GM12874 (cell line): ENCODE measurements at regions not wholly inside any gene's neighbourhood (a gene's known extent, or its start where the extent isn't known, plus 50 kb on each side); places are given as distances from the start of the nearest gene placed in this dataset.

ENCODE experiments used
- CTCF ChIP-seq: IDR thresholded peaks from 2 replicates; pipeline ENCODE4 v1.5.1; 2011; ENCODE audit warnings: low read depth, mild to moderate bottlenecking, control low read depth, low read length, moderate library complexity; ENCODE audit not compliant: insufficient read depth

- no peak for TF ChIP-seq CTCF
Observed at GRCh38 chr10:2121315-2121714, 384.0 kb upstream of the ADARB2 start.

- no peak for TF ChIP-seq CTCF
Observed at GRCh38 chr10:2120746-2121145, 383.4 kb upstream of the ADARB2 start.

- no peak for TF ChIP-seq CTCF
Observed at GRCh38 chr10:2119316-2119715, 382.0 kb upstream of the ADARB2 start.

DNA sequence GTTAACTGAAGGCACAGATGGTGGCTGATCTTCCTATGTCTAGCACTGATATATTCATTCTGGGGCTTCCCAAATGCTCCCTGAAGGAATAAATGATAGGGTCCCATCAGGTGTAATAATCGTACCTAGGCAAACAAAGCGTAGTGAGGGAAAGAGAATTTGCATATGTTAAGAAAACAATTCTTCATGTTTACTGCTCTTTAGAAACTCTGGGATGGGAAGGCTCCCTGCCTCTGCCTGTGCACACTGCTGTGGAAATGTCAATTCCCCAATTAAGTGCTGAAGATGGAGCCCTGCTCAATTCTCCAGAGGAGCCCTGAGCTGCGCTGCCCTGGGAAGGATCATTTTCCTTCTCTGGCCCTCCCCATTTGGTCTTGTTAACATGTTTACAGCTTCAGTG, 380.9 kb upstream of the ADARB2 start:
- TF ChIP-seq CTCF: no peak

DNA sequence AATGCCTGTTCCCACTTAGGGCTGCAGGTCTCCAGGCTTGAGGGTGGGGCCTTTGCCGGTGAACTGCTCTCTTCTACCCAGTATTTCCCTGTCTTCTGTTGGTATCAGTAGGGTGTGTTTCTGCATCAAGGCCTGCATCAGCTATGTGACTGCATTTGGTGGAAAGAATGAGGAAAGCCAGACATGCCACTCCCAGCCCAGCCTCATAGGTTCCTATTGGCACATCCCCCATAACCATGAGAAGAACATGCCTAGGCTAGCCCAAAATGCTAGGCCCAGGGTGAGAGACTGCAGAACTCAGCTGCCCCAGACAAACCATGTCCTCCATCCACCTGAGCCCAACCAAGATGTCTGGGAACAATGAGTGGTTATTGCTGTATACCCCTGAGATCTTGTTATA, 380.3 kb upstream of the ADARB2 start:
- no peak for TF ChIP-seq CTCF

DNA sequence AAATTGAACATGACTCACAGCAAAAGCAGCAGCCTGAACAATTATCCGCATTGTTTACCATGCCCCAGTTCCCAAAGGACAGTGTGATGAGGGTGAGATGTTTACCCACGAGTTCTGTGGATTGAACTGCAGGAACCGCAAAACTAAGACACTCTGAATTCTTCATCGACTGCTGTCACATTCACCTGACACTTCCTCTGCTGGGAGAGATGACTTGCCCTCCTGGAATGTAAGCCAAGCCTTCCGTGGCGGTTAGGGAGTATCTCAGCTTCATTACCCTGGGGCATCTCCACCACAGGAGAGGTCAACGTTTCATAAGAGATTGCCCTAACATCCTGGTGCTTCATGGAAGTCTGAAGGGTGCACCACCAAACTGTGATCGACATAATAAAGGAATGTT, 374.6 kb upstream of the ADARB2 start:
- no peak for TF ChIP-seq CTCF

DNA sequence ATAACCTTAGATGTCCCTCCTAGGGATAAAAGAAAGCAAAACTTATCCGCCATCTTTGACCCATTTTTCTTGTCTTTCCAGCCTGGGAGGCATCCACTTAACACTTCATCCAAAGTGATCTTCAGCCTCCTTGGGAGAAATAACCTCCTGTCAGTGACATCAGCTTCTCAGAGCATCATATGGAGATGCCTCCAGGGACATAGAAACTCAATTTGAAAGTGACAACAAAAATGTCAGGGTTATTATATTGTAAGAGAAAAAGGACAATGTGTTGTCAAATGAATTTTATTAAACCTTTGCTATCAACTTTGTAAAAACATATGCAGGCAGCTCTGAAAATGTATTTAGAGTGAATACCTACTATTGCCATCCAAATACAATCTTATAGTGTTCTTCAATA, 371.2 kb upstream of the ADARB2 start:
- no peak for TF ChIP-seq CTCF

DNA sequence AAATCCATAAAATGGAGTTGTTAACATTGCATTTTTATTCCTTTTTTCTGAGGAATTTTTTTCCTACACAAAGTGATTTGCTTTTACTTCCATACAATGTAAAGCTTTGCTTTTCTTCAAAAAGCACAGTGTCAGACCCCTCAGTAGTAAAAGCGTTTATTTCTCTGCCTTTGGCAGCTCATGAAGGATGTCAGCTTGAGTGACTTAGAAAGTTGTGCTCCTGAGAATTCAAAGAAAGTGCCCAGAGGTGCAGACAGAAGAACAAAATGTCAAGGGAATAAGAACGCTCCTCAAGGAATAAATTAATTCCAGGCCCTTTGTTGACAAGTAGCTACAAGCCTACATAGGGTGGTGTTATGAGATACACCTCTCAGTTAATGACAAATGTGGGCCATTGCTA, 369.3 kb upstream of the ADARB2 start:
- no peak for TF ChIP-seq CTCF
